T-cell (primary cell): ENCODE measurements at regions not wholly inside any gene's neighbourhood (a gene's known extent, or its start where the extent isn't known, plus 50 kb on each side); places are given as distances from the start of the nearest gene placed in this dataset.

Experiments used
- ATAC-seq, 4 experiments: fragments of 200-7000 bp in 3 of 4; fragments of 150-1000 bp in 1 of 4; cut with Tn5 transposase; replicated peaks in 1 of 4; 1 replicate in 3 of 4; 2 replicates in 1 of 4; pipeline ENCODE4 v1.10.0; 2021; ENCODE audit warnings: moderate library complexity in 3 of 4, mild to moderate bottlenecking in 2 of 4, moderate number of reproducible peaks in 1 of 4
- CTCF ChIA-PET, 2 donors: fragments of 300-600 bp; sonication (Branson Sonifier 250); formaldehyde crosslinking; loops; one replicate each; lab custom pipeline; 2022; ENCODE audit warnings: antibody characterized with exemption in 2 of 2; lab: Charles Lee
- POLR2A ChIA-PET, 2 donors: fragments of 300-600 bp; sonication (Branson Sonifier 250); formaldehyde crosslinking; loops; one replicate each; lab custom pipeline; 2022; ENCODE audit warnings: antibody characterized with exemption in 2 of 2; lab: Charles Lee
- DNase-seq, 35 experiments: peaks; one replicate each; pipeline versions ENCODE4 v3.0.0 to v3.0.0-alpha.2; 2013 to 2023
- H3K27ac ChIP-seq: one replicate; pipeline ENCODE4 v1.5.1; 2013; ENCODE audit warnings: low read length
- H3K27me3 ChIP-seq, 2 experiments: replicated peaks in 1 of 2; 1 replicate in 1 of 2; 2 replicates in 1 of 2; pipeline versions ENCODE4 v1.6.1 to v1.7.0; 2013; ENCODE audit warnings: low read length in 1 of 2, mixed read lengths in 1 of 2; ENCODE audit not compliant: control insufficient read depth in 2 of 2, insufficient read depth in 2 of 2; ENCODE audit errors: extremely low read depth in 1 of 2
- H3K36me3 ChIP-seq, 2 donors: 1 replicate in 1 of 2; 2 replicates in 1 of 2; pipeline versions ENCODE4 v1.6.1 to v1.7.0; 2013; ENCODE audit warnings: low read length in 1 of 2; ENCODE audit not compliant: control insufficient read depth in 2 of 2, insufficient read depth in 1 of 2; ENCODE audit errors: extremely low read depth in 1 of 2
- H3K4me1 ChIP-seq, 2 experiments: 1 replicate in 1 of 2; 2 replicates in 1 of 2; pipeline versions ENCODE4 v1.6.1 to v1.7.0; 2013; ENCODE audit warnings: low read length in 2 of 2, mixed read lengths in 1 of 2; ENCODE audit not compliant: insufficient read depth in 2 of 2, control insufficient read depth in 1 of 2; ENCODE audit errors: extremely low read depth in 1 of 2
- H3K4me3 ChIP-seq, 2 donors: 1 replicate in 1 of 2; 2 replicates in 1 of 2; pipeline versions ENCODE4 v1.5.1 to v1.7.0; 2013; ENCODE audit warnings: mild to moderate bottlenecking in 2 of 2, low read length in 1 of 2, moderate library complexity in 1 of 2; ENCODE audit not compliant: control insufficient read depth in 1 of 2; ENCODE audit errors: extremely low read depth in 1 of 2
- H3K9me3 ChIP-seq: 2 replicates; pipeline ENCODE4 v1.7.0; 2013
- H3K27ac Mint-ChIP-seq, 2 donors: one replicate each; pipeline ENCODE4 v1.8.0; 2020 to 2021; ENCODE audit warnings: mild to moderate bottlenecking in 2 of 2, mixed read lengths in 2 of 2
- H3K27me3 Mint-ChIP-seq, 2 donors: one replicate each; pipeline ENCODE4 v1.8.0; 2021 to 2022; ENCODE audit warnings: mixed read lengths in 2 of 2
- H3K36me3 Mint-ChIP-seq: one replicate; pipeline ENCODE4 v1.8.0; 2021; ENCODE audit warnings: mixed read lengths
- H3K4me1 Mint-ChIP-seq, 3 donors: one replicate each; pipeline ENCODE4 v1.8.0; 2020 to 2022; ENCODE audit warnings: mixed read lengths in 3 of 3, mild to moderate bottlenecking in 1 of 3
- H3K4me3 Mint-ChIP-seq, 3 donors: one replicate each; pipeline ENCODE4 v1.8.0; 2020 to 2022; ENCODE audit warnings: mild to moderate bottlenecking in 3 of 3, mixed read lengths in 3 of 3, moderate library complexity in 3 of 3
- H3K9me3 Mint-ChIP-seq, 3 donors: one replicate each; pipeline ENCODE4 v1.8.0; 2020 to 2022; ENCODE audit warnings: mixed read lengths in 3 of 3
- WGBS: methylation state at CpG from one replicate; pipeline ENCODE4 v1.1.5; 2013; ENCODE audit warnings: missing lambda C conversion rate; ENCODE audit not compliant: insufficient coverage; 5-methylcytosine and 5-hydroxymethylcytosine counted together

GRCh38 chr6:169978615-169979161 is 227.3 kb downstream of the ERMARD start:
- no peaks in the 10 kb centered on the region for H3K36me3 Mint-ChIP-seq
- H3K4me1 Mint-ChIP-seq = no peaks in the 10 kb centered on the region
- H3K9me3 ChIP-seq = no peaks in the 10 kb centered on the region
- 88% methylated on average over 26 of the region's 26 CpGs for WGBS
- no peak overlapping the region for H3K4me3 ChIP-seq
- DNase-seq (no peak), ATAC-seq (no peak)
- CTCF ChIA-PET = no interaction called here
- H3K4me1 ChIP-seq = peaks cover 0 to 6% of the 10 kb centered on the region in 2 experiments
- H3K36me3 ChIP-seq = no peaks in the 10 kb centered on the region
- H3K4me3 Mint-ChIP-seq = no peak overlapping the region
- POLR2A ChIA-PET = no interaction called here
- H3K27me3 ChIP-seq = peaks cover 0 to 35% of the 10 kb centered on the region in 2 experiments
- no peak overlapping the region for H3K27ac ChIP-seq
- no peak overlapping the region for H3K27ac Mint-ChIP-seq
- H3K27me3 Mint-ChIP-seq = peaks cover 11 to 13% of the 10 kb centered on the region in 2 donors
- no peaks in the 10 kb centered on the region for H3K9me3 Mint-ChIP-seq

GRCh38 chr6:169977434-169978265 is 226.2 kb downstream of the ERMARD start:
- no peak overlapping the region for H3K4me3 Mint-ChIP-seq
- ChIA-PET CTCF (no interaction called here), POLR2A (no interaction called here)
- no peaks in the 10 kb centered on the region for H3K4me1 Mint-ChIP-seq
- Histone ChIP-seq H3K9me3 (no peaks in the 10 kb centered on the region), H3K36me3 (no peaks in the 10 kb centered on the region), H3K27me3 (peaks cover 0 to 34% of the 10 kb centered on the region in 2 experiments), H3K4me1 (peaks cover 0 to 6% of the 10 kb centered on the region in 2 experiments), H3K27ac (no peak overlapping the region), H3K4me3 (no peak overlapping the region)
- no peak overlapping the region for H3K27ac Mint-ChIP-seq
- 85% methylated on average over 26 of the region's 28 CpGs for WGBS
- ATAC-seq (no peak), DNase-seq (no peak)
- H3K36me3 Mint-ChIP-seq = no peaks in the 10 kb centered on the region
- H3K27me3 Mint-ChIP-seq = peaks cover 11 to 13% of the 10 kb centered on the region in 2 donors
- H3K9me3 Mint-ChIP-seq = no peaks in the 10 kb centered on the region

- DNase-seq = peak in 2 of 35 experiments; percentile 11 to 17
- ATAC-seq = no peak
- no peak overlapping the region for H3K4me3 Mint-ChIP-seq
- Histone ChIP-seq H3K4me1 (peaks cover 0 to 6% of the 10 kb centered on the region in 2 experiments), H3K36me3 (no peaks in the 10 kb centered on the region), H3K27ac (no peak overlapping the region), H3K4me3 (no peak overlapping the region), H3K9me3 (no peaks in the 10 kb centered on the region), H3K27me3 (peaks cover 0 to 34% of the 10 kb centered on the region in 2 experiments)
- ChIA-PET POLR2A (no interaction called here), CTCF (no interaction called here)
- 76% methylated on average over 19 of the region's 31 CpGs for WGBS
- no peaks in the 10 kb centered on the region for H3K4me1 Mint-ChIP-seq
- H3K27ac Mint-ChIP-seq = peak overlapping the region in 1 of 2 donors; percentile 20
- no peaks in the 10 kb centered on the region for H3K36me3 Mint-ChIP-seq
- H3K27me3 Mint-ChIP-seq = peaks cover 11 to 12% of the 10 kb centered on the region in 2 donors
- H3K9me3 Mint-ChIP-seq = no peaks in the 10 kb centered on the region
These were observed 225.1 kb downstream of the ERMARD start for GRCh38 chr6:169976301-169977081.

- ChIA-PET CTCF (no interaction called here), POLR2A (no interaction called here)
- Histone ChIP-seq H3K27me3 (peaks cover 0 to 34% of the 10 kb centered on the region in 2 experiments), H3K9me3 (no peaks in the 10 kb centered on the region), H3K27ac (no peak overlapping the region), H3K36me3 (no peaks in the 10 kb centered on the region), H3K4me1 (peaks cover 0 to 6% of the 10 kb centered on the region in 2 experiments), H3K4me3 (no peak overlapping the region)
- no peaks in the 10 kb centered on the region for H3K4me1 Mint-ChIP-seq
- 77% methylated on average over 10 of the region's 10 CpGs for WGBS
- no peak overlapping the region for H3K27ac Mint-ChIP-seq
- H3K4me3 Mint-ChIP-seq = no peak overlapping the region
- H3K36me3 Mint-ChIP-seq = no peaks in the 10 kb centered on the region
- peaks cover 11 to 12% of the 10 kb centered on the region in 2 donors for H3K27me3 Mint-ChIP-seq
- H3K9me3 Mint-ChIP-seq = no peaks in the 10 kb centered on the region
- DNase-seq (peak in 2 of 35 experiments; percentile 1), ATAC-seq (no peak)
These were observed 224.3 kb downstream of the ERMARD start for GRCh38 chr6:169975701-169976100.

- H3K4me1 ChIP-seq = peaks cover 0 to 6% of the 10 kb centered on the region in 2 experiments
- no peak overlapping the region for H3K27ac ChIP-seq
- DNase-seq (no peak), ATAC-seq (no peak)
- WGBS = 83% methylated on average over 12 of the region's 14 CpGs
- no peaks in the 10 kb centered on the region for H3K4me1 Mint-ChIP-seq
- peaks cover 11 to 12% of the 10 kb centered on the region in 2 donors for H3K27me3 Mint-ChIP-seq
- H3K36me3 ChIP-seq = no peaks in the 10 kb centered on the region
- no peak overlapping the region for H3K4me3 ChIP-seq
- H3K27me3 ChIP-seq = peaks cover 0 to 38% of the 10 kb centered on the region in 2 experiments
- ChIA-PET POLR2A (no interaction called here), CTCF (no interaction called here)
- no peak overlapping the region for H3K27ac Mint-ChIP-seq
- no peak overlapping the region for H3K4me3 Mint-ChIP-seq
- H3K9me3 Mint-ChIP-seq = no peaks in the 10 kb centered on the region
- no peaks in the 10 kb centered on the region for H3K9me3 ChIP-seq
- H3K36me3 Mint-ChIP-seq = no peaks in the 10 kb centered on the region
These were observed 223.9 kb downstream of the ERMARD start for GRCh38 chr6:169975286-169975685.

GRCh38 chr6:169974663-169975062 is 223.2 kb downstream of the ERMARD start:
- peaks cover 11 to 12% of the 10 kb centered on the region in 2 donors for H3K27me3 Mint-ChIP-seq
- CTCF ChIA-PET = no interaction called here

More at GRCh38 chr6:169974663-169975062, 223.2 kb downstream of the ERMARD start:
- no peak overlapping the region for H3K27ac Mint-ChIP-seq
- H3K9me3 Mint-ChIP-seq = no peaks in the 10 kb centered on the region
- no peak overlapping the region for H3K27ac ChIP-seq
- H3K4me3 Mint-ChIP-seq = no peak overlapping the region
- no peak overlapping the region for H3K4me3 ChIP-seq
- DNase-seq = no peak
- peaks cover 0 to 38% of the 10 kb centered on the region in 2 experiments for H3K27me3 ChIP-seq
- H3K36me3 ChIP-seq = no peaks in the 10 kb centered on the region
- no peak for ATAC-seq
- 86% methylated on average over 4 of the region's 8 CpGs for WGBS
- H3K4me1 ChIP-seq = peaks cover 0 to 6% of the 10 kb centered on the region in 2 experiments
- POLR2A ChIA-PET = no interaction called here
- no peaks in the 10 kb centered on the region for H3K36me3 Mint-ChIP-seq
- H3K4me1 Mint-ChIP-seq = no peaks in the 10 kb centered on the region
- no peaks in the 10 kb centered on the region for H3K9me3 ChIP-seq
